IMR-90 (cell line): ENCODE measurements at regions not wholly inside any gene's neighbourhood (a gene's known extent, or its start where the extent isn't known, plus 50 kb on each side); places are given as distances from the start of the nearest gene placed in this dataset.

ENCODE experiments used
- CEBPB ChIP-seq: IDR thresholded peaks from 2 replicates; pipeline ENCODE4 v1.6.1; 2012; ENCODE audit warnings: low read depth, low read length, improper control_type of control experiment
- CHD1 ChIP-seq: IDR thresholded peaks from 2 replicates; pipeline ENCODE4 v1.6.1; 2012; ENCODE audit warnings: low read depth, low read length, improper control_type of control experiment
- CTCF ChIP-seq: conservative IDR thresholded peaks from 2 replicates; pipeline ENCODE4 v1.5.1; 2012; ENCODE audit warnings: mild to moderate bottlenecking, low read depth, low read length, improper control_type of control experiment
- ELK1 ChIP-seq: fragments of 150-350 bp; IDR thresholded peaks from 2 replicates; pipeline ENCODE4 v1.6.1; 2016; ENCODE audit warnings: low read depth, mild to moderate bottlenecking, low read length, moderate library complexity, borderline replicate concordance
- MAFK ChIP-seq: IDR thresholded peaks from 2 replicates; pipeline ENCODE4 v1.6.1; 2012; ENCODE audit warnings: low read depth, low read length, improper control_type of control experiment
- MXI1 ChIP-seq: IDR thresholded peaks from 2 replicates; pipeline ENCODE4 v1.6.1; 2012; ENCODE audit warnings: low read depth, mild to moderate bottlenecking, low read length, moderate library complexity, borderline replicate concordance
- NFE2L2 ChIP-seq: fragments of 150-350 bp; IDR thresholded peaks from 2 replicates; pipeline ENCODE4 v1.6.1; 2016; ENCODE audit warnings: low read depth, mild to moderate bottlenecking, low read length
- POLR2A ChIP-seq: IDR thresholded peaks from 2 replicates; pipeline ENCODE4 v1.6.1; 2012; ENCODE audit warnings: mild to moderate bottlenecking, low read depth, low read length
- RAD21 ChIP-seq: IDR thresholded peaks from 2 replicates; pipeline ENCODE4 v1.6.1; 2012; ENCODE audit warnings: low read length, improper control_type of control experiment
- RCOR1 ChIP-seq: IDR thresholded peaks from 2 replicates; pipeline ENCODE4 v1.6.1; 2012; ENCODE audit warnings: mild to moderate bottlenecking, low read length, improper control_type of control experiment; ENCODE audit not compliant: insufficient replicate concordance
- SMC3 ChIP-seq: fragments of 150-350 bp; IDR thresholded peaks from 2 replicates; pipeline ENCODE4 v1.6.1; 2016; ENCODE audit warnings: low read depth, mild to moderate bottlenecking, antibody characterized with exemption, low read length, moderate library complexity
- USF2 ChIP-seq: fragments of 150-350 bp; IDR thresholded peaks from 2 replicates; pipeline ENCODE4 v1.6.1; 2017; ENCODE audit warnings: mild to moderate bottlenecking, antibody characterized with exemption, low read length, low read depth

- TF ChIP-seq CTCF (no peak), POLR2A (no peak), CHD1 (no peak), USF2 (no peak), CEBPB (no peak), ELK1 (no peak), RCOR1 (no peak), NFE2L2 (no peak), RAD21 (no peak), MXI1 (no peak), SMC3 (no peak), MAFK (no peak)
Observed at GRCh38 chr4:74635074-74635473, 159.2 kb downstream of the BTC start.
